HCT116 (cell line): ENCODE measurements at regions not wholly inside any gene's neighbourhood (a gene's known extent, or its start where the extent isn't known, plus 50 kb on each side); places are given as distances from the start of the nearest gene placed in this dataset.

Experiments used
- ATAC-seq: fragments of 200-7000 bp; cut with Tn5 transposase; 2 replicates; pipeline ENCODE4 v1.9.1; 2020; ENCODE audit warnings: mild to moderate bottlenecking, moderate library complexity
- BruUV-seq: library from RNA; stranded (reverse); fragments of 400-500 nt; replicated peaks from 2 replicates; lab custom pipeline; 2021; lab: Mats Ljungman, UMichigan
- CTCF ChIA-PET: fragments of 300-600 bp; sonication (Branson Sonifier 250); formaldehyde crosslinking; loops from one replicate; lab custom pipeline; 2021; ENCODE audit warnings: antibody characterized with exemption; lab: Charles Lee
- POLR2A ChIA-PET: fragments of 300-600, 350-600 bp; sonication (Branson Sonifier 250); formaldehyde crosslinking; loops from one replicate; lab custom pipeline; 2021; ENCODE audit warnings: antibody characterized with exemption; lab: Charles Lee
- RAD21 ChIA-PET, 2 experiments: fragments of 300-600 bp; sonication (Branson Sonifier 250); formaldehyde crosslinking; loops; one replicate each; lab custom pipeline; 2023; ENCODE audit warnings: low total read pairs in 2 of 2; ENCODE audit not compliant: uncharacterized antibody in 2 of 2, unreplicated experiment in 2 of 2, low non-redundant PET in 1 of 2; lab: Charles Lee
- DNase-seq: peaks from one replicate; pipeline ENCODE4 v3.0.0-alpha.2; 2010; ENCODE audit warnings: low read depth, low spot score
- H2AFZ ChIP-seq: fragments of 200-600 bp; shearing (Covaris generic), sonication (generic); 2 replicates; pipeline ENCODE4 v1.6.1; 2017; ENCODE audit warnings: low read depth, mixed run types, mixed read lengths, antibody characterized with exemption, low read length; ENCODE audit not compliant: poor library complexity, severe bottlenecking
- H3K27ac ChIP-seq: 2 replicates; pipeline ENCODE4 v1.5.1; 2012; ENCODE audit warnings: low read depth, low read length
- H3K27me3 ChIP-seq: fragments of 200-600 bp; sonication (generic); 2 replicates; pipeline ENCODE4 v1.6.1; 2016; ENCODE audit warnings: mixed run types, low read length, mixed read lengths; ENCODE audit not compliant: insufficient read depth
- H3K36me3 ChIP-seq, 2 experiments: fragments of 200-500 bp in 1 of 2; fragments of 200-600 bp in 1 of 2; sonication (Bioruptor generic) in 1 of 2; sonication (generic) in 1 of 2; 2 replicates each; pipeline versions ENCODE4 v1.5.1 to v1.6.1; 2014 to 2016; ENCODE audit warnings: low read length in 2 of 2, inconsistent platforms in 1 of 2, mixed read lengths in 1 of 2, mixed run types in 1 of 2; ENCODE audit not compliant: insufficient read depth in 2 of 2, control insufficient read depth in 1 of 2
- H3K4me1 ChIP-seq, 2 experiments: fragments of 200-600 bp in 1 of 2; sonication (generic) in 1 of 2; 2 replicates each; pipeline versions ENCODE4 v1.5.1 to v1.6.1; 2012 to 2017; ENCODE audit warnings: low read length in 2 of 2, inconsistent platforms in 1 of 2, mild to moderate bottlenecking in 1 of 2, mixed read lengths in 1 of 2, mixed run types in 1 of 2, moderate library complexity in 1 of 2; ENCODE audit not compliant: insufficient read depth in 2 of 2, control insufficient read depth in 1 of 2
- H3K4me2 ChIP-seq: fragments of 200-600 bp; sonication (generic); 2 replicates; pipeline ENCODE4 v1.6.1; 2017; ENCODE audit warnings: mixed run types, low read length, mixed read lengths
- H3K4me3 ChIP-seq, 2 experiments: fragments of 200-600 bp in 1 of 2; sonication (generic) in 1 of 2; replicated peaks in 1 of 2; 2 replicates each; pipeline ENCODE4 v1.5.1; 2011 to 2016; ENCODE audit warnings: low read length in 2 of 2, control low read depth in 1 of 2, low read depth in 1 of 2, mild to moderate bottlenecking in 1 of 2, mixed read lengths in 1 of 2, mixed run types in 1 of 2
- H3K79me2 ChIP-seq: fragments of 200-600 bp; sonication (generic); 2 replicates; pipeline ENCODE4 v1.6.1; 2017; ENCODE audit warnings: mild to moderate bottlenecking, mixed run types, low read length, moderate library complexity, mixed read lengths; ENCODE audit not compliant: insufficient read depth
- H3K9ac ChIP-seq: fragments of 200-600 bp; sonication (generic); 2 replicates; pipeline ENCODE4 v1.6.1; 2016; ENCODE audit warnings: low read length, mixed read lengths
- H3K9me2 ChIP-seq: fragments of 200-600 bp; sonication (generic), shearing (Covaris generic); 2 replicates; pipeline ENCODE4 v1.6.1; 2017; ENCODE audit warnings: mixed run types, mild to moderate bottlenecking, moderate library complexity; ENCODE audit not compliant: insufficient read depth
- H3K9me3 ChIP-seq, 2 experiments: fragments of 200-500 bp in 1 of 2; fragments of 200-600 bp in 1 of 2; sonication (Bioruptor generic) in 1 of 2; sonication (generic) in 1 of 2; 2 replicates each; pipeline ENCODE4 v1.6.1; 2014 to 2017; ENCODE audit warnings: low read length in 2 of 2, mixed read lengths in 2 of 2, inconsistent platforms in 1 of 2, low read depth in 1 of 2, mild to moderate bottlenecking in 1 of 2, mixed run types in 1 of 2, moderate library complexity in 1 of 2; ENCODE audit not compliant: control insufficient read depth in 1 of 2, insufficient read depth in 1 of 2
- H4K20me1 ChIP-seq: fragments of 200-600 bp; sonication (generic), shearing (Covaris generic); 2 replicates; pipeline ENCODE4 v1.6.1; 2017; ENCODE audit warnings: mixed run types, mild to moderate bottlenecking, moderate library complexity; ENCODE audit not compliant: insufficient read depth
- CBX3 ChIP-seq: IDR thresholded peaks from 2 replicates; pipeline ENCODE4 v1.6.1; 2012; ENCODE audit warnings: low read depth
- CEBPB ChIP-seq: IDR thresholded peaks from 2 replicates; pipeline ENCODE4 v1.6.1; 2012; ENCODE audit warnings: low read depth
- CTCF ChIP-seq, 3 experiments: fragments of 200-600 bp in 1 of 3; sonication (generic) in 1 of 3; IDR thresholded peaks in 2 of 3; conservative IDR thresholded peaks in 1 of 3; 2 replicates each; pipeline ENCODE4 v1.5.1; 2012 to 2017; ENCODE audit warnings: low read depth in 2 of 3, low read length in 2 of 3, antibody characterized with exemption in 1 of 3, borderline replicate concordance in 1 of 3, control low read depth in 1 of 3, mild to moderate bottlenecking in 1 of 3, mixed read lengths in 1 of 3, mixed run types in 1 of 3, moderate library complexity in 1 of 3; ENCODE audit not compliant: insufficient read depth in 1 of 3
- EGR1 ChIP-seq: IDR thresholded peaks from 2 replicates; pipeline ENCODE4 v1.6.1; 2012; ENCODE audit warnings: low read depth
- EZH2 ChIP-seq: fragments of 200-600 bp; sonication (generic); IDR thresholded peaks from 2 replicates; pipeline ENCODE4 v1.6.1; 2017; ENCODE audit warnings: antibody characterized with exemption, mixed run types
- EZH2phosphoT487 ChIP-seq: fragments of 200-600 bp; IDR thresholded peaks from 2 replicates; pipeline ENCODE4 v1.6.1; 2018; ENCODE audit warnings: antibody characterized with exemption, borderline replicate concordance
- FOSL1 ChIP-seq: IDR thresholded peaks from 2 replicates; pipeline ENCODE4 v1.6.1; 2012; ENCODE audit warnings: low read depth
- JUND ChIP-seq: IDR thresholded peaks from 2 replicates; pipeline ENCODE4 v1.6.1; 2012
- POLR2A ChIP-seq: IDR thresholded peaks from 2 replicates; pipeline ENCODE4 v1.7.0; 2011; ENCODE audit warnings: borderline replicate concordance; ENCODE audit not compliant: insufficient read depth, insufficient read length; ENCODE audit errors: extremely low read depth
- POLR2AphosphoS5 ChIP-seq: IDR thresholded peaks from 2 replicates; pipeline ENCODE4 v1.6.1; 2011; ENCODE audit warnings: mild to moderate bottlenecking, low read depth, low read length, moderate library complexity
- SIN3A ChIP-seq: IDR thresholded peaks from 2 replicates; pipeline ENCODE4 v1.6.1; 2012; ENCODE audit warnings: low read depth
- SP1 ChIP-seq: IDR thresholded peaks from 2 replicates; pipeline ENCODE4 v1.6.1; 2012; ENCODE audit warnings: low read depth
- SRF ChIP-seq: IDR thresholded peaks from 2 replicates; pipeline ENCODE4 v1.6.1; 2012; ENCODE audit warnings: low read depth
- TCF7L2 ChIP-seq: IDR thresholded peaks from 2 replicates; pipeline ENCODE4 v1.7.0; 2011; ENCODE audit warnings: borderline replicate concordance, inconsistent platforms; ENCODE audit not compliant: insufficient read depth, insufficient read length; ENCODE audit errors: extremely low read depth
- YY1 ChIP-seq: IDR thresholded peaks from 2 replicates; pipeline ENCODE4 v1.6.1; 2011; ENCODE audit warnings: low read length, low read depth, moderate library complexity, mild to moderate bottlenecking; ENCODE audit not compliant: insufficient replicate concordance; ENCODE audit errors: extremely low read depth
- ZBTB33 ChIP-seq: IDR thresholded peaks from 2 replicates; pipeline ENCODE4 v1.6.1; 2011; ENCODE audit warnings: mild to moderate bottlenecking, low read length, moderate library complexity; ENCODE audit not compliant: insufficient replicate concordance; ENCODE audit errors: extremely low read depth
- ZFX ChIP-seq: fragments of 450-650 bp; IDR thresholded peaks from 2 replicates; pipeline ENCODE4 v1.6.1; 2017
- ZNF274 ChIP-seq: fragments of 200-500 bp; sonication (Bioruptor generic); IDR thresholded peaks from 2 replicates; pipeline ENCODE4 v1.6.1; 2014; ENCODE audit warnings: mild to moderate bottlenecking, low read depth, low read length, inconsistent platforms
- intact Hi-C: fragments of 100-400 bp; cut with micrococcal nuclease; formaldehyde crosslinking; loops from 2 replicates; pipeline ENCODE4 v1.10.0; 2022

- Histone ChIP-seq H3K36me3 (no peaks in the 10 kb centered on the region), H3K79me2 (no peaks in the 10 kb centered on the region)
- POLR2A ChIA-PET, result no interaction called here
- no peak for TF ChIP-seq CEBPB
- no peak for TF ChIP-seq JUND
- no peak for TF ChIP-seq EZH2
- TF ChIP-seq CTCF (IDR thresholded peaks at IDR 0.05 in 2 of 3, conservative IDR thresholded peaks at IDR 0.05 in 1 of 3; ENCODE audit: borderline replicate concordance in 1 of 3, insufficient read depth in 1 of 3, low read depth in 2 of 3, low read length in 2 of 3), result no peak
- no peak for TF ChIP-seq SRF
- no peak for TF ChIP-seq ZNF274
- no peak for TF ChIP-seq POLR2A
- TF ChIP-seq ZFX, result no peak
- TF ChIP-seq TCF7L2, result no peak
- no peak for TF ChIP-seq SP1
- no peak for TF ChIP-seq EZH2phosphoT487
- no peak for TF ChIP-seq EGR1
- no peak for TF ChIP-seq FOSL1
- TF ChIP-seq SIN3A, result no peak
- TF ChIP-seq POLR2AphosphoS5, result no peak
- TF ChIP-seq YY1, result no peak
- TF ChIP-seq ZBTB33, result no peak
- no peak for TF ChIP-seq CBX3
- TF ChIP-seq, all 23 proteins: peak for 0
- Histone ChIP-seq H3K4me1 (no peaks in the 10 kb centered on the region), H3K9me3 (no peaks in the 10 kb centered on the region), H3K9me2 (no peaks in the 10 kb centered on the region), H3K9ac (no peak overlapping the region), H3K4me2 (no peak overlapping the region), H3K27ac (no peak overlapping the region), H3K4me3 (no peak overlapping the region), H4K20me1 (no peaks in the 10 kb centered on the region), H2AFZ (no peak overlapping the region), H3K27me3 (no peaks in the 10 kb centered on the region)
- intact Hi-C loops, result no loop called here
- ChIA-PET CTCF (no interaction called here), RAD21 (no interaction called here)
- ATAC-seq (no peak), DNase-seq (no peak)
- BruUV-seq, result no TSS peak
Measured at GRCh38 chr13:97539651-97540610, 106.0 kb downstream of the RAP2A start.
